ENCODE measurements at regions not wholly inside any gene's neighbourhood (a gene's known extent, or its start where the extent isn't known, plus 50 kb on each side); places are given as distances from the start of the nearest gene placed in this dataset.

GRCh38 chr12:60034147-60034546 is 438.3 kb downstream of the SLC16A7 start:
- TF ChIP-seq POLR2AphosphoS5 (IDR thresholded peaks at IDR 0.05; ENCODE audit: low read depth, low read length): no peak
- TF ChIP-seq POLR2A (IDR thresholded peaks at IDR 0.05; ENCODE audit: low read depth, low read length): no peak
- TF ChIP-seq TAF1 (IDR thresholded peaks at IDR 0.05; ENCODE audit: low read depth, low read length): no peak
- TF ChIP-seq POU2F2 (IDR thresholded peaks at IDR 0.05; ENCODE audit: low read depth, low read length): no peak
